HG03457 (cell line): ENCODE measurements at regions not wholly inside any gene's neighbourhood (a gene's known extent, or its start where the extent isn't known, plus 50 kb on each side); places are given as distances from the start of the nearest gene placed in this dataset.

Experiments used
- ATAC-seq: cut with Tn5 transposase; IDR thresholded peaks from one replicate; pipeline ENCODE4 v1.9.1; 2021; ENCODE audit warnings: moderate number of reproducible peaks; ENCODE audit not compliant: unreplicated experiment

GRCh38 chr2:14297340-14297739, 335.2 kb upstream of the LRATD1 start:
- ATAC-seq: no peak

GRCh38 chr2:14297906-14298305, 334.6 kb upstream of the LRATD1 start:
- no peak for ATAC-seq

GRCh38 chr2:14301331-14301730, 331.2 kb upstream of the LRATD1 start:
- no peak for ATAC-seq

GRCh38 chr2:14303366-14304115, 329.0 kb upstream of the LRATD1 start:
- peak; percentile 83 for ATAC-seq

- ATAC-seq: no peak
Observed at GRCh38 chr2:14304326-14304725, 328.2 kb upstream of the LRATD1 start.

- peak; percentile 62 for ATAC-seq
Observed at GRCh38 chr2:14306268-14306861, 326.2 kb upstream of the LRATD1 start.

- no peak for ATAC-seq
Observed at GRCh38 chr2:14313341-14313740, 319.2 kb upstream of the LRATD1 start.

GRCh38 chr2:14316594-14316993, 315.9 kb upstream of the LRATD1 start:
- ATAC-seq: no peak

- ATAC-seq: no peak
Observed at GRCh38 chr2:14321357-14321756, 311.2 kb upstream of the LRATD1 start.

GRCh38 chr2:14322306-14322705, 310.2 kb upstream of the LRATD1 start:
- no peak for ATAC-seq

- no peak for ATAC-seq
Observed at GRCh38 chr2:14324308-14324707, 308.2 kb upstream of the LRATD1 start.

GRCh38 chr2:14330884-14331283, 301.6 kb upstream of the LRATD1 start:
- no peak for ATAC-seq

GRCh38 chr2:14336759-14337382, 295.6 kb upstream of the LRATD1 start:
- ATAC-seq: no peak

GRCh38 chr2:14340703-14341102, 291.8 kb upstream of the LRATD1 start:
- ATAC-seq: no peak

- ATAC-seq: no peak
Observed at GRCh38 chr2:14342313-14342712, 290.2 kb upstream of the LRATD1 start.

- ATAC-seq: no peak
Observed at GRCh38 chr2:14344355-14344754, 288.2 kb upstream of the LRATD1 start.

- ATAC-seq: no peak
Observed at GRCh38 chr2:14348247-14348646, 284.3 kb upstream of the LRATD1 start.

GRCh38 chr2:14350856-14351255, 281.7 kb upstream of the LRATD1 start:
- ATAC-seq: no peak

GRCh38 chr2:14352067-14352466, 280.4 kb upstream of the LRATD1 start:
- no peak for ATAC-seq

GRCh38 chr2:14354231-14354630, 278.3 kb upstream of the LRATD1 start:
- ATAC-seq: no peak

GRCh38 chr2:14355102-14355501, 277.4 kb upstream of the LRATD1 start:
- no peak for ATAC-seq

- ATAC-seq: no peak
Observed at GRCh38 chr2:14358339-14358738, 274.2 kb upstream of the LRATD1 start.
